HL-60 (cell line): ENCODE measurements at regions not wholly inside any gene's neighbourhood (a gene's known extent, or its start where the extent isn't known, plus 50 kb on each side); places are given as distances from the start of the nearest gene placed in this dataset.

Experiments used
- SPI1 ChIP-seq: IDR thresholded peaks from 2 replicates; pipeline ENCODE4 v1.6.1; 2012; ENCODE audit warnings: low read depth, mild to moderate bottlenecking, borderline replicate concordance
- TF ChIP-seq, protein P1 (sequence below): IDR thresholded peaks from one replicate; pipeline ENCODE4 v1.5.1; 2011; ENCODE audit warnings: low read length, control low read depth, inconsistent platforms; ENCODE audit not compliant: insufficient read depth

DNA sequence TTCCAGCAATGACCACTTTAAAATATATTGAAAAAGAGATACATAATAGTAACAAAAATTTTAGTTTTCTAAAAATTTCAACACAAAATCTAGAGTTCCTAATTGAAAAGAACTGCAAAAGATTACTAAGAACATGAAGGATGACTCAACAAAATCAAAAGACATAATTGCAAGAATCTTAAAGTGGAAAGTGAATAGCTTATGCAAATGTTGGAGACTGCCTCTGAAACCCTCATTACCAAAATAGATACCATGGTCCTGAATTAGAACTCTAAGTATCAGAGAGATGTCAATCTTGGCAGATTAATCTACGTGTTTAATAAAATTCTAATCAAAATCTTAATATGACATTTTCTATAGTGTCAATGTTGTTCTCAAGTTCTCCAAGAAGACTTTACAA is 60.7 kb upstream of the SGO1 start:
- TF ChIP-seq, protein P1, sequence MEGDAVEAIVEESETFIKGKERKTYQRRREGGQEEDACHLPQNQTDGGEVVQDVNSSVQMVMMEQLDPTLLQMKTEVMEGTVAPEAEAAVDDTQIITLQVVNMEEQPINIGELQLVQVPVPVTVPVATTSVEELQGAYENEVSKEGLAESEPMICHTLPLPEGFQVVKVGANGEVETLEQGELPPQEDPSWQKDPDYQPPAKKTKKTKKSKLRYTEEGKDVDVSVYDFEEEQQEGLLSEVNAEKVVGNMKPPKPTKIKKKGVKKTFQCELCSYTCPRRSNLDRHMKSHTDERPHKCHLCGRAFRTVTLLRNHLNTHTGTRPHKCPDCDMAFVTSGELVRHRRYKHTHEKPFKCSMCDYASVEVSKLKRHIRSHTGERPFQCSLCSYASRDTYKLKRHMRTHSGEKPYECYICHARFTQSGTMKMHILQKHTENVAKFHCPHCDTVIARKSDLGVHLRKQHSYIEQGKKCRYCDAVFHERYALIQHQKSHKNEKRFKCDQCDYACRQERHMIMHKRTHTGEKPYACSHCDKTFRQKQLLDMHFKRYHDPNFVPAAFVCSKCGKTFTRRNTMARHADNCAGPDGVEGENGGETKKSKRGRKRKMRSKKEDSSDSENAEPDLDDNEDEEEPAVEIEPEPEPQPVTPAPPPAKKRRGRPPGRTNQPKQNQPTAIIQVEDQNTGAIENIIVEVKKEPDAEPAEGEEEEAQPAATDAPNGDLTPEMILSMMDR: no peak
- TF ChIP-seq SPI1: no peak
